K562 (cell line): ENCODE measurements at regions not wholly inside any gene's neighbourhood (a gene's known extent, or its start where the extent isn't known, plus 50 kb on each side); places are given as distances from the start of the nearest gene placed in this dataset.

ENCODE experiments used
- ATAC-seq: fragments of 200-7000 bp; cut with Tn5 transposase; 3 replicates; pipeline ENCODE4 v1.9.1; 2020; ENCODE audit warnings: moderate library complexity
- BruUV-seq: library from RNA; stranded (reverse); fragments of 400-500 nt; replicated peaks from 2 replicates; lab custom pipeline; 2021; lab: Mats Ljungman, UMichigan
- CTCF ChIA-PET: fragments of 300-600 bp; formaldehyde crosslinking; extraction: SDS; loops from one replicate; lab custom pipeline; 2021; ENCODE audit warnings: low intra/inter-chr PET ratio; lab: Yijun Ruan, JAX
- POLR2A ChIA-PET: fragments of 300-600, 350-650 bp; sonication (Branson Sonifier 250); formaldehyde crosslinking; extraction: SDS; loops from one replicate; lab custom pipeline; 2021; ENCODE audit warnings: antibody characterized with exemption, inconsistent platforms; lab: Yijun Ruan, JAX
- DNase-seq, 4 experiments: peaks; one replicate each; pipeline versions ENCODE4 v3.0.0 to v3.0.0-alpha.2; 2011 to 2018; ENCODE audit warnings: low spot score in 3 of 4, mixed read lengths in 3 of 4; ENCODE audit errors: extremely low read depth in 1 of 4
- FAIRE-seq: peaks from 2 replicates; lab custom pipeline; 2011; peaks lifted over from hg19 to GRCh38; lab: Jason Lieb, UNC
- H2AFZ ChIP-seq: 2 replicates; pipeline ENCODE4 v1.6.0; 2011; ENCODE audit warnings: low read depth, low read length, control low read depth, inconsistent platforms
- H3K27ac ChIP-seq: fragments of 200-600 bp; 3 replicates; pipeline ENCODE4 v1.8.0; 2011; ENCODE audit warnings: low read depth, mild to moderate bottlenecking, control low read depth, inconsistent platforms, low read length, moderate library complexity, mixed read lengths; ENCODE audit errors: extremely low read depth
- H3K27me3 ChIP-seq, 2 experiments: fragments of 300-600 bp in 1 of 2; 2 replicates in 1 of 2; 3 replicates in 1 of 2; pipeline versions ENCODE4 v1.6.0 to v1.8.0; 2011; ENCODE audit warnings: inconsistent platforms in 2 of 2, low read length in 2 of 2, mild to moderate bottlenecking in 1 of 2, mixed read lengths in 1 of 2, moderate library complexity in 1 of 2; ENCODE audit not compliant: control insufficient read depth in 2 of 2, insufficient read depth in 2 of 2
- H3K36me3 ChIP-seq: fragments of 300-600 bp; 3 replicates; pipeline ENCODE4 v1.8.0; 2011; ENCODE audit warnings: mild to moderate bottlenecking, low read length, inconsistent platforms; ENCODE audit not compliant: control insufficient read depth, insufficient read depth
- H3K4me1 ChIP-seq, 2 experiments: fragments of 200-600 bp in 1 of 2; replicated peaks in 1 of 2; 2 replicates in 1 of 2; 3 replicates in 1 of 2; pipeline versions ENCODE4 v1.5.1 to v1.8.0; 2011; ENCODE audit warnings: inconsistent platforms in 2 of 2, low read length in 2 of 2, mild to moderate bottlenecking in 1 of 2, mixed read lengths in 1 of 2, moderate library complexity in 1 of 2; ENCODE audit not compliant: control insufficient read depth in 2 of 2, insufficient read depth in 2 of 2
- H3K4me2 ChIP-seq: 2 replicates; pipeline ENCODE4 v1.6.1; 2011; ENCODE audit warnings: low read length, control low read depth, inconsistent platforms, mixed read lengths; ENCODE audit not compliant: insufficient read depth
- H3K4me3 ChIP-seq: fragments of 200-600 bp; sonication (generic), shearing (Covaris generic); 2 replicates; pipeline ENCODE4 v1.5.1; 2016; ENCODE audit warnings: control low read depth, inconsistent platforms
- H3K79me2 ChIP-seq: fragments of 200-600 bp; 3 replicates; pipeline ENCODE4 v1.8.0; 2011; ENCODE audit warnings: low read length, inconsistent platforms; ENCODE audit not compliant: control insufficient read depth, insufficient read depth
- H3K9ac ChIP-seq, 2 experiments: 2 replicates each; pipeline versions ENCODE4 v1.6.0 to v1.6.1; 2011; ENCODE audit warnings: low read depth in 2 of 2, low read length in 2 of 2, control low read depth in 1 of 2, inconsistent platforms in 1 of 2, mild to moderate bottlenecking in 1 of 2, mixed read lengths in 1 of 2; ENCODE audit not compliant: insufficient read depth in 1 of 2
- H3K9me1 ChIP-seq: one replicate; pipeline ENCODE4 v1.6.0; 2011; ENCODE audit warnings: inconsistent platforms, mild to moderate bottlenecking, low read length, moderate library complexity; ENCODE audit not compliant: control insufficient read depth, insufficient read depth
- H3K9me3 ChIP-seq: replicated peaks from 2 replicates; pipeline ENCODE4 v1.5.1; 2011; ENCODE audit warnings: low read depth, low read length, inconsistent platforms; ENCODE audit not compliant: control insufficient read depth, insufficient read depth
- H4K20me1 ChIP-seq: replicated peaks from 2 replicates; pipeline ENCODE4 v1.6.1; 2011; ENCODE audit warnings: low read length, inconsistent platforms, mixed read lengths; ENCODE audit not compliant: control insufficient read depth, insufficient read depth
- CHD1 ChIP-seq: fragments of 200-600 bp; sonication (generic); IDR thresholded peaks from one replicate; pipeline ENCODE4 v1.6.1; 2012; ENCODE audit warnings: mild to moderate bottlenecking, moderate library complexity, low read length, inconsistent platforms
- DMBX1 ChIP-seq: fragments of 250-450 bp; sonication (Bioruptor Pico); IDR thresholded peaks from 2 replicates; pipeline ENCODE4 v1.8.0; 2022; ENCODE audit warnings: inconsistent platforms, mild to moderate bottlenecking, moderate library complexity, borderline replicate concordance
- GABPB2 ChIP-seq: fragments of 250-450 bp; sonication (Bioruptor Pico); conservative IDR thresholded peaks from 2 replicates; pipeline ENCODE4 v1.5.1; 2021; ENCODE audit warnings: mild to moderate bottlenecking
- MEF2D ChIP-seq: conservative IDR thresholded peaks from 2 replicates; pipeline ENCODE4 v1.6.1; 2016; ENCODE audit warnings: low read depth, missing genetic modification characterization, missing compliant biosample characterization
- NR2F6 ChIP-seq: fragments of 450-650 bp; formaldehyde crosslinking; IDR thresholded peaks from 2 replicates; pipeline ENCODE4 v1.4.0; 2020; ENCODE audit warnings: mild to moderate bottlenecking
- TAF1 ChIP-seq: IDR thresholded peaks from 2 replicates; pipeline ENCODE4 v1.6.1; 2011; ENCODE audit warnings: mild to moderate bottlenecking, low read length, moderate library complexity; ENCODE audit not compliant: insufficient read depth, control insufficient read depth, severe bottlenecking; ENCODE audit errors: extremely low read depth
- ZBTB17 ChIP-seq: fragments of 450-650 bp; formaldehyde crosslinking; IDR thresholded peaks from 2 replicates; pipeline ENCODE4 v1.4.0; 2020; ENCODE audit warnings: mild to moderate bottlenecking
- ZNF3 ChIP-seq: fragments of 250-450 bp; sonication (Bioruptor Pico); IDR thresholded peaks from 2 replicates; pipeline ENCODE4 v1.5.0; 2021; ENCODE audit warnings: mild to moderate bottlenecking, moderate library complexity
- WGBS: fragments of 100-300 bp; shearing (Covaris generic); methylation state at CpG from one replicate; pipeline ENCODE4 v1.1.6; 2016; ENCODE audit warnings: low coverage, mixed read lengths; ENCODE audit not compliant: insufficient coverage; ENCODE audit errors: missing lambda C conversion rate; 5-methylcytosine and 5-hydroxymethylcytosine counted together
- in situ Hi-C: fragments of 300-500 bp; cut with MboI; formaldehyde crosslinking; loops from 4 replicates; pipeline ENCODE4 v1.15.0; 2018; ENCODE audit warnings: inconsistent platforms, mixed read lengths
- intact Hi-C: fragments of 100-400 bp; cut with micrococcal nuclease; formaldehyde crosslinking; loops from 2 replicates; pipeline ENCODE4 v1.14.2; 2022
- TF ChIP-seq, protein P1 (sequence below): fragments of 450-650 bp; formaldehyde crosslinking; IDR thresholded peaks from 2 replicates; pipeline ENCODE4 v1.4.0; 2020; ENCODE audit warnings: mild to moderate bottlenecking, moderate library complexity
- TF ChIP-seq, protein P2 (sequence below): sonication (generic); formaldehyde crosslinking; IDR thresholded peaks from 2 replicates; pipeline ENCODE4 v1.8.1; 2022; ENCODE audit warnings: missing genetic modification reagents
- TF ChIP-seq, protein P3 (sequence below), 2 experiments: fragments of 450-650 bp in 1 of 2; IDR thresholded peaks; 2 replicates each; pipeline ENCODE4 v1.6.1; 2011 to 2017; ENCODE audit warnings: low read depth in 2 of 2, antibody characterized with exemption in 1 of 2, borderline replicate concordance in 1 of 2, low read length in 1 of 2, mild to moderate bottlenecking in 1 of 2, mixed read lengths in 1 of 2; ENCODE audit not compliant: control insufficient read depth in 1 of 2

DNA sequence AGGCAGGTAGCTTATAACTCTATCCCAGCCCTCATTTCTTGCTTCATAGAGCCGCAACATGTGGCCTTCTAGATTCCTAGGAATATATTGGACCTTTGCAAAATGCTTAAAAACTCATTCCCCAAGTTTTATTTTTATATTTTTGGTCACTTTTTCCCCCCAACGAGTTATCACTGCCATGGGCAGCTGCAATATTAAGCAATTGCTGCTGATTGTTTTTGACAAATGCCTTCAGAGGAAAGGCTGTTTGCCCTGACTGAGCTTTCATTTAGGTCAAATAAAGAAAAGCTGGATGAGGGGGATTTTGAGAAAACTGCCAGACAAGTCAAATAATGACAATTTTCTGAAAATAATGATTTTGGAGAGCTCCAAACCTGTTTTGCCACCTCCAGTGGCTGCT is 976.9 kb upstream of the MBL2 start:
- 0% methylated on average over 2 of the region's 2 CpGs for WGBS
- ChIA-PET POLR2A (no interaction called here), CTCF (no interaction called here)
- in situ Hi-C loops (no loop called here), intact Hi-C loops (no loop called here)
- Histone ChIP-seq H3K27ac (no peak overlapping the region), H3K9ac (no peak overlapping the region), H3K4me3 (no peak overlapping the region), H3K27me3 (no peaks in the 10 kb centered on the region), H3K79me2 (no peaks in the 10 kb centered on the region), H3K9me1 (no peaks in the 10 kb centered on the region), H3K4me1 (no peaks in the 10 kb centered on the region), H4K20me1 (no peaks in the 10 kb centered on the region), H3K9me3 (no peaks in the 10 kb centered on the region), H2AFZ (no peak overlapping the region), H3K36me3 (no peaks in the 10 kb centered on the region), H3K4me2 (no peak overlapping the region)
- ATAC-seq (no peak), DNase-seq (no peak), FAIRE-seq (no peak)
- no TSS peak for BruUV-seq
- TF ChIP-seq ZBTB17 (CRISPR knock-in tag) (no peak), TAF1 (no peak), MEF2D (no peak), ZNF3 (no peak), NR2F6 (CRISPR knock-in tag) (no peak), CHD1 (no peak), GABPB2 (CRISPR knock-in tag) (no peak), DMBX1 (CRISPR knock-in tag) (no peak)
- TF ChIP-seq, protein P1, sequence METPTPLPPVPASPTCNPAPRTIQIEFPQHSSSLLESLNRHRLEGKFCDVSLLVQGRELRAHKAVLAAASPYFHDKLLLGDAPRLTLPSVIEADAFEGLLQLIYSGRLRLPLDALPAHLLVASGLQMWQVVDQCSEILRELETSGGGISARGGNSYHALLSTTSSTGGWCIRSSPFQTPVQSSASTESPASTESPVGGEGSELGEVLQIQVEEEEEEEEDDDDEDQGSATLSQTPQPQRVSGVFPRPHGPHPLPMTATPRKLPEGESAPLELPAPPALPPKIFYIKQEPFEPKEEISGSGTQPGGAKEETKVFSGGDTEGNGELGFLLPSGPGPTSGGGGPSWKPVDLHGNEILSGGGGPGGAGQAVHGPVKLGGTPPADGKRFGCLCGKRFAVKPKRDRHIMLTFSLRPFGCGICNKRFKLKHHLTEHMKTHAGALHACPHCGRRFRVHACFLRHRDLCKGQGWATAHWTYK (CRISPR knock-in tag), result no peak
- TF ChIP-seq, protein P2, sequence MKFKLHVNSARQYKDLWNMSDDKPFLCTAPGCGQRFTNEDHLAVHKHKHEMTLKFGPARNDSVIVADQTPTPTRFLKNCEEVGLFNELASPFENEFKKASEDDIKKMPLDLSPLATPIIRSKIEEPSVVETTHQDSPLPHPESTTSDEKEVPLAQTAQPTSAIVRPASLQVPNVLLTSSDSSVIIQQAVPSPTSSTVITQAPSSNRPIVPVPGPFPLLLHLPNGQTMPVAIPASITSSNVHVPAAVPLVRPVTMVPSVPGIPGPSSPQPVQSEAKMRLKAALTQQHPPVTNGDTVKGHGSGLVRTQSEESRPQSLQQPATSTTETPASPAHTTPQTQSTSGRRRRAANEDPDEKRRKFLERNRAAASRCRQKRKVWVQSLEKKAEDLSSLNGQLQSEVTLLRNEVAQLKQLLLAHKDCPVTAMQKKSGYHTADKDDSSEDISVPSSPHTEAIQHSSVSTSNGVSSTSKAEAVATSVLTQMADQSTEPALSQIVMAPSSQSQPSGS (CRISPR knock-in tag), result no peak
- TF ChIP-seq, protein P3, sequence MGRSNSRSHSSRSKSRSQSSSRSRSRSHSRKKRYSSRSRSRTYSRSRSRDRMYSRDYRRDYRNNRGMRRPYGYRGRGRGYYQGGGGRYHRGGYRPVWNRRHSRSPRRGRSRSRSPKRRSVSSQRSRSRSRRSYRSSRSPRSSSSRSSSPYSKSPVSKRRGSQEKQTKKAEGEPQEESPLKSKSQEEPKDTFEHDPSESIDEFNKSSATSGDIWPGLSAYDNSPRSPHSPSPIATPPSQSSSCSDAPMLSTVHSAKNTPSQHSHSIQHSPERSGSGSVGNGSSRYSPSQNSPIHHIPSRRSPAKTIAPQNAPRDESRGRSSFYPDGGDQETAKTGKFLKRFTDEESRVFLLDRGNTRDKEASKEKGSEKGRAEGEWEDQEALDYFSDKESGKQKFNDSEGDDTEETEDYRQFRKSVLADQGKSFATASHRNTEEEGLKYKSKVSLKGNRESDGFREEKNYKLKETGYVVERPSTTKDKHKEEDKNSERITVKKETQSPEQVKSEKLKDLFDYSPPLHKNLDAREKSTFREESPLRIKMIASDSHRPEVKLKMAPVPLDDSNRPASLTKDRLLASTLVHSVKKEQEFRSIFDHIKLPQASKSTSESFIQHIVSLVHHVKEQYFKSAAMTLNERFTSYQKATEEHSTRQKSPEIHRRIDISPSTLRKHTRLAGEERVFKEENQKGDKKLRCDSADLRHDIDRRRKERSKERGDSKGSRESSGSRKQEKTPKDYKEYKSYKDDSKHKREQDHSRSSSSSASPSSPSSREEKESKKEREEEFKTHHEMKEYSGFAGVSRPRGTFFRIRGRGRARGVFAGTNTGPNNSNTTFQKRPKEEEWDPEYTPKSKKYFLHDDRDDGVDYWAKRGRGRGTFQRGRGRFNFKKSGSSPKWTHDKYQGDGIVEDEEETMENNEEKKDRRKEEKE (IDR thresholded peaks at IDR 0.05; ENCODE audit: borderline replicate concordance in 1 of 2, control insufficient read depth in 1 of 2, low read depth in 2 of 2, low read length in 1 of 2), result no peak
